Body of pancreas (tissue), 4 donors: ENCODE measurements at regions not wholly inside any gene's neighbourhood (a gene's known extent, or its start where the extent isn't known, plus 50 kb on each side); places are given as distances from the start of the nearest gene placed in this dataset.
"Not testable (repeated sequence)": the region's sequence is repeated elsewhere in the genome, so short reads cannot be mapped to it uniquely, and the experiment has no call there.

Experiments used
- ATAC-seq: fragments of 150-250 bp; one replicate; pipeline ENCODE4 v1.9.1; 2016
- DNase-seq, 4 donors: peaks; one replicate each; pipeline ENCODE4 v3.0.0-alpha.2; 2019
- H3K27ac ChIP-seq, 4 donors: fragments of 200-600 bp; sonication (generic); 1 replicate in 3 of 4; 2 replicates in 1 of 4; pipeline versions ENCODE4 v1.5.1 to v1.6.1; 2016 to 2019; ENCODE audit warnings: mild to moderate bottlenecking in 1 of 4, mixed read lengths in 1 of 4, moderate library complexity in 1 of 4
- H3K27me3 ChIP-seq, 2 donors: fragments of 200-600 bp; sonication (generic); one replicate each; pipeline ENCODE4 v1.6.0; 2016; ENCODE audit warnings: mild to moderate bottlenecking in 1 of 2
- H3K36me3 ChIP-seq, 2 donors: fragments of 200-600 bp; sonication (generic); replicated peaks in 1 of 2; 2 replicates each; pipeline ENCODE4 v1.5.1; 2016; ENCODE audit warnings: low read depth in 2 of 2; ENCODE audit not compliant: insufficient read depth in 1 of 2
- H3K4me1 ChIP-seq: fragments of 200-600 bp; sonication (generic); one replicate; pipeline ENCODE4 v1.6.0; 2016
- H3K4me3 ChIP-seq, 2 donors: fragments of 200-600 bp; sonication (generic); 1 replicate in 1 of 2; 2 replicates in 1 of 2; pipeline ENCODE4 v1.5.1; 2016 to 2019
- H3K9me3 ChIP-seq, 3 donors: fragments of 200-600 bp; sonication (generic); 1 replicate in 2 of 3; 2 replicates in 1 of 3; pipeline ENCODE4 v1.5.1; 2016
- POLR2A ChIP-seq, 3 donors: fragments of 450-650 bp; IDR thresholded peaks; one replicate each; pipeline ENCODE4 v1.6.1; 2016; ENCODE audit warnings: antibody characterized with exemption in 3 of 3, mild to moderate bottlenecking in 2 of 3
- WGBS, 2 donors: methylation state at CpG; one replicate each; pipeline ENCODE4 v1.1.5; 2017; 5-methylcytosine and 5-hydroxymethylcytosine counted together
- intact Hi-C: fragments of 100-400 bp; cut with DNase I; formaldehyde crosslinking; loops from one replicate; pipeline ENCODE4 v1.15.1; 2023
- TF ChIP-seq, protein P1 (sequence below), 7 experiments: fragments of 450-650 bp in 4 of 7; fragments of 200-600 bp in 3 of 7; sonication (generic) in 3 of 7; IDR thresholded peaks; one replicate each; pipeline ENCODE4 v1.5.1; 2016 to 2019; ENCODE audit warnings: antibody characterized with exemption in 7 of 7

DNA sequence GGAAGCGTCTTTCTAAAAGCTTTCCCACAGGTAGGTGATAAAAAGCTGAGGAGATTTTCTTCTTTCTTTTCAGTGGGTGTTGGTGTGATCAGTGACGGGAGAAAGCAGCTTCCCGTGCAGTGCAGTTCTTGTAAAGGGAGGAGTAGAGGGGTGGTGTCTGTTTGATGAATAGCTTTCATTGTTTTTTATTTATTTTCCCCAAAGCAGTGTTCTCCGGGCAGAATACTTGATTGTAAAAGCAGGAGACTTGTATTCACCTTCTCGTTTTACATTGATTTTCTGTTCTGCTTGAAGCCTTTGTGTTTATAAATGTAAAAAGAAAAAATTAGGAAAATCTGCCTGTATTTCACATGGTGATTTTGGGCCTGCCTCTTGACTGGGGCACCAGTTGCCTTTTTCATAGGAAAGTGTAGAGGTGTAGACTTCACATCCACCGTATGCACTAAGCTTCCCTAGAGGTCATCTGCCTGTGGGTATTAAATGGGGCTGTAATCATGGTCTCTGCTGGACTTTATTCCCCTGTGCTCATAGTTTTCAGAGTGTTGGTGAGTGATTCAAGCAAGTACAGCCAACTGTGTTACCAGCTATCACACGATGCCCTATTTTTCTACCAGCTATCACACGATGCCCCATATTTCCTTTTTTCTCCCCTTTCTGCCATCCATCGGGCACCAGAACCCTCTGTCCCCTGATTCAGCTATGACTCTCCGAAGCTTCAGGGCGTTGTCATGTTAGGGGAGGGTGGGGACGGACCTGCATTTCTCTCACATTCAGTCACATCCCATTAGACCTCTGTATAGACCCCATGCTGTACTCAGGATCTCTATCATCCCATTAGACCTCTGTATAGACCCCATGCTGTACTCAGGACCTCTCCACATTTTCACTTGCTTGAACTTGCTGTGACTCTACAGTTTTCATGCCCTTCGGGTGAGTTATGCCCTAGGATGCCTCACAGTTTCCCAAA lies 526.5 kb downstream of the TRIML1 start:
- ATAC-seq (no peak), DNase-seq (no peak)
- Histone ChIP-seq H3K9me3 (no peaks in the 10 kb centered on the region), H3K36me3 (no peaks in the 10 kb centered on the region), H3K4me3 (no peak overlapping the region), H3K27ac (no peak overlapping the region), H3K4me1 (no peaks in the 10 kb centered on the region), H3K27me3 (no peaks in the 10 kb centered on the region)
- intact Hi-C loops, result no loop called here
- TF ChIP-seq POLR2A (IDR thresholded peaks at IDR 0.05), result no peak
- TF ChIP-seq, protein P1, sequence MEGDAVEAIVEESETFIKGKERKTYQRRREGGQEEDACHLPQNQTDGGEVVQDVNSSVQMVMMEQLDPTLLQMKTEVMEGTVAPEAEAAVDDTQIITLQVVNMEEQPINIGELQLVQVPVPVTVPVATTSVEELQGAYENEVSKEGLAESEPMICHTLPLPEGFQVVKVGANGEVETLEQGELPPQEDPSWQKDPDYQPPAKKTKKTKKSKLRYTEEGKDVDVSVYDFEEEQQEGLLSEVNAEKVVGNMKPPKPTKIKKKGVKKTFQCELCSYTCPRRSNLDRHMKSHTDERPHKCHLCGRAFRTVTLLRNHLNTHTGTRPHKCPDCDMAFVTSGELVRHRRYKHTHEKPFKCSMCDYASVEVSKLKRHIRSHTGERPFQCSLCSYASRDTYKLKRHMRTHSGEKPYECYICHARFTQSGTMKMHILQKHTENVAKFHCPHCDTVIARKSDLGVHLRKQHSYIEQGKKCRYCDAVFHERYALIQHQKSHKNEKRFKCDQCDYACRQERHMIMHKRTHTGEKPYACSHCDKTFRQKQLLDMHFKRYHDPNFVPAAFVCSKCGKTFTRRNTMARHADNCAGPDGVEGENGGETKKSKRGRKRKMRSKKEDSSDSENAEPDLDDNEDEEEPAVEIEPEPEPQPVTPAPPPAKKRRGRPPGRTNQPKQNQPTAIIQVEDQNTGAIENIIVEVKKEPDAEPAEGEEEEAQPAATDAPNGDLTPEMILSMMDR (IDR thresholded peaks at IDR 0.05), result no peak
- 31 to 50% methylated on average over 13 of the region's 13 CpGs for WGBS, 2 donors

DNA sequence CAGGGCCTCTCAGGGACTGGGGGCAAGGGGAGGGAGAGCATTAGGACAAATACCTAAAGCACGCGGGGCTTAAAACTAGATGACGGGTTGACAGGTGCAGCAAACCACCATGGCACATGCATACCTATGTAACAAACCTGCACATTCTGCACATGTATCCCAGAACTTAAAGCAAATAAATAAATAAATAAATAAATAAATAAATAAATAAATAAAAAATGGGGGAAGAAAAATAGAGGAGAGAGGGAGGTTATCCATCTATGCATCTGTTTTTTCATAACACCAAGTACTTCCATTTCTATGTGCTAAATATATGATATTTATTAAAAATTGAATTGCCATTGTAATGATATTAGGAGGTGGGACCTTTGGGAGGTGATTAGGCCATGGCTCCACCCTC lies 539.5 kb downstream of the TRIML1 start:
- H3K4me1 ChIP-seq, H3K36me3 ChIP-seq, H3K27ac ChIP-seq, H3K27me3 ChIP-seq, DNase-seq, intact Hi-C loops, ATAC-seq, H3K4me3 ChIP-seq, H3K9me3 ChIP-seq: not testable (repeated sequence)
- 88 to 91% methylated on average over 3 of the region's 3 CpGs for WGBS, 2 donors

DNA sequence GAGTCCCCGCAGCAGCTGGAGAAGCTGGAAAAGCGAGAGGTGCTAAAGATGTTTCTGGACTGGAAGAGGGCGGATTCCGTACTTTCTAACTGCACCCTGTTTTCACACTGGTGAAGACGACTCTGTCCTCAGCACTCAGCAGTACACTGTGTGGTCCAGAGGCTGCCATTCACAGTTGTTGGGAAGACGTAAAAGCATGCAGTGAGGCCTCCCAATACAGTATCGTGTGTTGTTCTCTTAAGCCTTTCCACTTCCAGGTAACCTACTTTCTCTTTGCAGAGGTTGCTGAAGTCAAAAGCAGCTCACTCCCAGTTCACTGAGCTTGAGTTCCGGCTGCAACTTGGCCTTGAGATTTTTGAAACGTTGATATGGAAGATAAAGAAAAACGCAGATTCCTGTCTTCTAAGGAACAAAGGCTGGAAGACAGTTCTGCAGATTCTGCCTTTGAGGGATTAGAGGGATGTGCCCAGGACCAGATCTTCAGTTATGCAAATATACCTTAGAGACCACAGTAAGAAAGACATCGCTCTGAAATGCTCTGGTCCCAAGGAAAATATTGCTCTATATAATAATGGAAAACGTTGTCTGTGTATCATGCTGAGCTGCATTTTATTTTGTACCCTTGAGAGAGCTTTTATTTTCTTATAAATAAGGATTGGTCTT lies 540.9 kb downstream of the TRIML1 start:
- no peak for DNase-seq
- Histone ChIP-seq H3K36me3 (no peaks in the 10 kb centered on the region), H3K27ac (no peak overlapping the region), H3K4me1 (no peaks in the 10 kb centered on the region), H3K4me3 (no peak overlapping the region), H3K27me3 (no peaks in the 10 kb centered on the region), H3K9me3 (no peaks in the 10 kb centered on the region)
- 61 to 63% methylated on average over 12 of the region's 12 CpGs for WGBS, 2 donors
- TF ChIP-seq POLR2A (IDR thresholded peaks at IDR 0.05), result no peak
- TF ChIP-seq, protein P1 (IDR thresholded peaks at IDR 0.05), result no peak
- no peak for ATAC-seq
- intact Hi-C loops, result no loop called here

DNA sequence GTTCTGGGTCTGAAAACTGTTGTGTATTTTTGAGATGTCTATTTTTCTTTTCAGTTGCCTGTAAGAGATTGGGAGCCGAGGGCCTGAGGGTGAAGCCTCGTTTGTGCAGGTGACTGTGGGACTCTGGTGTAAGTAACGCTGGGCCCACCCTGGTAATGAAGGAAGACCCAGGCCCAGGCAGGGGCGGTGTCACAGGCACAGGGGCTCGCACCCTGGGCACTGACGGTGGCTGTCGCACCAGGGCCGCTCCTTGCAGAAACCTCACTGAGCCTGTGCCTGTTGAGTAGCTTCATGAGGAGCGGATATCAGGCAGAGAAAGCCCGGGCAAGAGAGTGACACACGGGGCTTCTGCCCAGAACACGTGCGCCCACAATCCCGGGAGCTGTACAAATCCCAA lies 541.4 kb downstream of the TRIML1 start:
- no peak for ATAC-seq
- intact Hi-C loops, result no loop called here
- Histone ChIP-seq H3K4me3 (no peak overlapping the region), H3K9me3 (no peaks in the 10 kb centered on the region), H3K27me3 (no peaks in the 10 kb centered on the region), H3K4me1 (no peaks in the 10 kb centered on the region), H3K27ac (no peak overlapping the region), H3K36me3 (no peaks in the 10 kb centered on the region)
- DNase-seq, result no peak
- WGBS, 2 donors, result 67 to 90% methylated on average over 6 to 14 of the region's 14 CpGs
- no peak for TF ChIP-seq POLR2A (IDR thresholded peaks at IDR 0.05)
- TF ChIP-seq, protein P1 (IDR thresholded peaks at IDR 0.05), result no peak

GRCh38 chr4:188682321-188682720 lies 543.1 kb downstream of the TRIML1 start:
- intact Hi-C loops, result no loop called here
- no peak for DNase-seq
- no peak for ATAC-seq
- WGBS, 2 donors, result 25 to 38% methylated on average over 2 of the region's 2 CpGs
- no peaks in the 10 kb centered on the region for H3K4me1 ChIP-seq
- TF ChIP-seq POLR2A (IDR thresholded peaks at IDR 0.05), result no peak
- TF ChIP-seq, protein P1 (IDR thresholded peaks at IDR 0.05), result no peak
- H3K36me3 ChIP-seq, result no peaks in the 10 kb centered on the region
- H3K27me3 ChIP-seq, result no peaks in the 10 kb centered on the region
- H3K9me3 ChIP-seq, result no peaks in the 10 kb centered on the region
- no peak overlapping the region for H3K27ac ChIP-seq
- no peak overlapping the region for H3K4me3 ChIP-seq
